WTC11 (cell line): ENCODE measurements at regions not wholly inside any gene's neighbourhood (a gene's known extent, or its start where the extent isn't known, plus 50 kb on each side); places are given as distances from the start of the nearest gene placed in this dataset.

Experiments
- ATAC-seq: fragments of 200-7000 bp; cut with Tn5 transposase; 2 replicates; pipeline ENCODE4 v1.10.0; 2021; ENCODE audit warnings: mild to moderate bottlenecking, moderate library complexity
- CTCF ChIA-PET: fragments of 300-600 bp; sonication (Branson Sonifier 250); formaldehyde crosslinking; loops from one replicate; lab custom pipeline; 2021; ENCODE audit warnings: antibody characterized with exemption; lab: Charles Lee
- POLR2A ChIA-PET: fragments of 350-600 bp; sonication (Branson Sonifier 250); formaldehyde crosslinking; loops from one replicate; lab custom pipeline; 2021; ENCODE audit warnings: antibody characterized with exemption; lab: Charles Lee
- DNase-seq: peaks from one replicate; pipeline ENCODE4 v3.0.0; 2021; ENCODE audit warnings: low spot score
- H3K27ac Mint-ChIP-seq: 2 replicates; pipeline ENCODE4 v1.8.0; 2021; ENCODE audit warnings: mixed read lengths
- H3K27me3 Mint-ChIP-seq: 2 replicates; pipeline ENCODE4 v1.8.0; 2021; ENCODE audit warnings: low read depth, mild to moderate bottlenecking, moderate library complexity, mixed read lengths
- H3K36me3 Mint-ChIP-seq: 2 replicates; pipeline ENCODE4 v1.8.0; 2021; ENCODE audit warnings: mixed read lengths
- H3K4me1 Mint-ChIP-seq: 2 replicates; pipeline ENCODE4 v1.8.0; 2022; ENCODE audit warnings: mixed read lengths
- H3K4me3 Mint-ChIP-seq: 2 replicates; pipeline ENCODE4 v1.8.0; 2021; ENCODE audit warnings: mild to moderate bottlenecking, moderate library complexity, mixed read lengths
- H3K9me3 Mint-ChIP-seq: 2 replicates; pipeline ENCODE4 v1.8.0; 2021; ENCODE audit warnings: mixed read lengths
- ATF1 ChIP-seq: sonication (generic); formaldehyde crosslinking; IDR thresholded peaks from 2 replicates; pipeline ENCODE4 v1.8.1; 2023; ENCODE audit warnings: mild to moderate bottlenecking, moderate library complexity, missing genetic modification reagents
- EMX1 ChIP-seq: fragments of 250-450 bp; sonication (Bioruptor Pico); IDR thresholded peaks from 2 replicates; pipeline ENCODE4 v1.8.0; 2021; ENCODE audit warnings: mild to moderate bottlenecking
- FOXP1 ChIP-seq: sonication (generic); formaldehyde crosslinking; IDR thresholded peaks from 2 replicates; pipeline ENCODE4 v1.8.0; 2022; ENCODE audit warnings: missing genetic modification reagents, mild to moderate bottlenecking, moderate library complexity, borderline replicate concordance
- GABPB1 ChIP-seq: sonication (generic); formaldehyde crosslinking; IDR thresholded peaks from 2 replicates; pipeline ENCODE4 v1.8.1; 2023; ENCODE audit warnings: mild to moderate bottlenecking, missing genetic modification reagents
- IRF2 ChIP-seq: sonication (generic); formaldehyde crosslinking; IDR thresholded peaks from 2 replicates; pipeline ENCODE4 v1.8.0; 2022; ENCODE audit warnings: low read depth, missing genetic modification reagents, borderline replicate concordance
- JAZF1 ChIP-seq: fragments of 250-450 bp; sonication (Bioruptor Pico); IDR thresholded peaks from 2 replicates; pipeline ENCODE4 v1.9.0; 2021; ENCODE audit warnings: moderate library complexity, mild to moderate bottlenecking, inconsistent platforms
- JUN ChIP-seq: sonication (generic); formaldehyde crosslinking; IDR thresholded peaks from 2 replicates; pipeline ENCODE4 v1.8.0; 2023; ENCODE audit warnings: mild to moderate bottlenecking, missing genetic modification reagents
- KAT7 ChIP-seq: sonication (generic); formaldehyde crosslinking; IDR thresholded peaks from 2 replicates; pipeline ENCODE4 v1.8.1; 2023; ENCODE audit warnings: missing genetic modification reagents, mild to moderate bottlenecking, borderline replicate concordance
- MXD4 ChIP-seq: fragments of 250-450 bp; sonication (Bioruptor Pico); IDR thresholded peaks from 2 replicates; pipeline ENCODE4 v1.8.0; 2021; ENCODE audit warnings: mild to moderate bottlenecking, moderate library complexity, borderline replicate concordance
- MYBL2 ChIP-seq: sonication (generic); formaldehyde crosslinking; IDR thresholded peaks from 2 replicates; pipeline ENCODE4 v1.8.1; 2023; ENCODE audit warnings: mild to moderate bottlenecking, moderate library complexity, missing genetic modification reagents
- NR3C1 ChIP-seq: sonication (generic); formaldehyde crosslinking; conservative IDR thresholded peaks from 2 replicates; pipeline ENCODE4 v1.8.1; 2023; ENCODE audit warnings: low read depth, mild to moderate bottlenecking, missing genetic modification reagents
- PRRX2 ChIP-seq: fragments of 250-450 bp; sonication (Bioruptor Pico); IDR thresholded peaks from 2 replicates; pipeline ENCODE4 v1.8.0; 2021; ENCODE audit warnings: mild to moderate bottlenecking
- RORB ChIP-seq: fragments of 250-450 bp; sonication (Bioruptor Pico); IDR thresholded peaks from 2 replicates; pipeline ENCODE4 v1.9.0; 2021; ENCODE audit warnings: mild to moderate bottlenecking
- SMAD4 ChIP-seq: sonication (generic); formaldehyde crosslinking; IDR thresholded peaks from 2 replicates; pipeline ENCODE4 v1.8.0; 2022; ENCODE audit warnings: mild to moderate bottlenecking, missing genetic modification reagents
- TEAD4 ChIP-seq: sonication (generic); formaldehyde crosslinking; IDR thresholded peaks from 2 replicates; pipeline ENCODE4 v1.8.0; 2022; ENCODE audit warnings: mild to moderate bottlenecking, missing genetic modification reagents
- TP53 ChIP-seq: sonication (generic); formaldehyde crosslinking; IDR thresholded peaks from 2 replicates; pipeline ENCODE4 v1.8.1; 2023; ENCODE audit warnings: mild to moderate bottlenecking, missing genetic modification reagents
- TF ChIP-seq, protein P1 (sequence below): fragments of 250-450 bp; sonication (Bioruptor Pico); IDR thresholded peaks from 2 replicates; pipeline ENCODE4 v1.8.0; 2021; ENCODE audit warnings: mild to moderate bottlenecking
- TF ChIP-seq, protein P2 (sequence below): sonication (generic); formaldehyde crosslinking; IDR thresholded peaks from 2 replicates; pipeline ENCODE4 v1.8.1; 2023; ENCODE audit warnings: mild to moderate bottlenecking, missing genetic modification reagents, moderate library complexity
- TF ChIP-seq, protein P3 (sequence below): sonication (generic); formaldehyde crosslinking; IDR thresholded peaks from 2 replicates; pipeline ENCODE4 v1.8.1; 2022; ENCODE audit warnings: low read depth, missing genetic modification reagents, borderline replicate concordance
- TF ChIP-seq, protein P4 (sequence below): sonication (generic); formaldehyde crosslinking; conservative IDR thresholded peaks from 2 replicates; pipeline ENCODE4 v1.8.1; 2022; ENCODE audit warnings: mild to moderate bottlenecking, missing genetic modification reagents
- TF ChIP-seq, protein P5 (sequence below): sonication (generic); formaldehyde crosslinking; IDR thresholded peaks from 2 replicates; pipeline ENCODE4 v1.8.1; 2023; ENCODE audit warnings: mild to moderate bottlenecking, missing genetic modification reagents
- TF ChIP-seq, protein P6 (sequence below): sonication (generic); formaldehyde crosslinking; IDR thresholded peaks from 2 replicates; pipeline ENCODE4 v1.8.1; 2023; ENCODE audit warnings: mild to moderate bottlenecking, missing genetic modification reagents, moderate library complexity
- TF ChIP-seq, protein P7 (sequence below): fragments of 250-450 bp; sonication (Bioruptor Pico); IDR thresholded peaks from 2 replicates; pipeline ENCODE4 v1.9.0; 2021; ENCODE audit warnings: moderate library complexity, mild to moderate bottlenecking, inconsistent platforms, borderline replicate concordance
- TF ChIP-seq, protein P8 (sequence below): fragments of 200-600 bp; IDR thresholded peaks from 2 replicates; pipeline ENCODE4 v1.8.0; 2022; ENCODE audit warnings: antibody characterized with exemption
- TF ChIP-seq, protein P9 (sequence below): sonication (generic); formaldehyde crosslinking; IDR thresholded peaks from 2 replicates; pipeline ENCODE4 v1.8.0; 2022; ENCODE audit warnings: mild to moderate bottlenecking, missing genetic modification reagents

DNA sequence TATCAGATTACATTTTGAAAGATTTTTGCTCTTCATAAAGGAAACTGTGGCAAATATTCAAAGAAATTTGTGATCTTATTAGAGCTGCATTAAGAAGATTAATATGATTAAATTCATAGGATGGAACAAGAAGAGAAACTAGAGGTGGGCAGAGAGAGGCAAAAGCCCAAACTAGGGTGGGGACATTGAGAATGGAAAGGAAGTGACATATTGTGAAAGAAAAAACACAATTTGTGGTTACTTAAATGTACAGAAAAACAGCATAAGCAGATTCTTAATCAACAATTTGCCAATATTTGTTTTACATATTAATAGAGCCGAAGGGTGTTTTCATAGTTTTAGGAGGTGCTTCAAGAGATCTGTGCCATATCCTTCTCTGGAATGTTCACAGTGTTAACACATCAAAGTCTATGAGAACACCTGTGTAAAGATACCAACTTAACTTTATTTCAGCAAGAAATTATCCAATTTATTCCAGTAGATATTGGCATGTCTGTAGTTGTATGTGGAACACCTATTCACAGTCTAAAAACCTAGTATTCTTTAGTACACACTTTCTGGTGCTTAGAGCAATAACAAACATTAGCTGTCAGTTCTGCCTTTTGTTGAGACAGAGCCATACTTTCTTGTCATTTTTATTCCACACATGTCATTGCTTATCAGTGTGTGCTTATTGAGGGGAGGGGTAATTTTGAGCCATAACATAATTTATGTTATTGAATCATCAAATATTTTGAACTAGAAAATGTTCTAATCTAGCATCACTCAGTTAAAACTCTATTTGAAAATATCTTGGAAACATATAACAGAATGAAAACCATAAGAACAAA, 401.5 kb downstream of the PTPRC start:
- ChIA-PET CTCF (no interaction called here), POLR2A (no interaction called here)
- Mint-ChIP-seq H3K27me3 (no peaks in the 10 kb centered on the region), H3K36me3 (no peaks in the 10 kb centered on the region), H3K9me3 (no peaks in the 10 kb centered on the region), H3K27ac (no peak overlapping the region), H3K4me3 (no peak overlapping the region), H3K4me1 (no peaks in the 10 kb centered on the region)
- ATAC-seq (no peak), DNase-seq (no peak)
- TF ChIP-seq, protein P1, sequence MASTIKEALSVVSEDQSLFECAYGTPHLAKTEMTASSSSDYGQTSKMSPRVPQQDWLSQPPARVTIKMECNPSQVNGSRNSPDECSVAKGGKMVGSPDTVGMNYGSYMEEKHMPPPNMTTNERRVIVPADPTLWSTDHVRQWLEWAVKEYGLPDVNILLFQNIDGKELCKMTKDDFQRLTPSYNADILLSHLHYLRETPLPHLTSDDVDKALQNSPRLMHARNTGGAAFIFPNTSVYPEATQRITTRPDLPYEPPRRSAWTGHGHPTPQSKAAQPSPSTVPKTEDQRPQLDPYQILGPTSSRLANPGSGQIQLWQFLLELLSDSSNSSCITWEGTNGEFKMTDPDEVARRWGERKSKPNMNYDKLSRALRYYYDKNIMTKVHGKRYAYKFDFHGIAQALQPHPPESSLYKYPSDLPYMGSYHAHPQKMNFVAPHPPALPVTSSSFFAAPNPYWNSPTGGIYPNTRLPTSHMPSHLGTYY (CRISPR knock-in tag) = no peak
- TF ChIP-seq GABPB1 (CRISPR knock-in tag) = no peak
- TF ChIP-seq PRRX2 (CRISPR knock-in tag) = no peak
- TF ChIP-seq, protein P2, sequence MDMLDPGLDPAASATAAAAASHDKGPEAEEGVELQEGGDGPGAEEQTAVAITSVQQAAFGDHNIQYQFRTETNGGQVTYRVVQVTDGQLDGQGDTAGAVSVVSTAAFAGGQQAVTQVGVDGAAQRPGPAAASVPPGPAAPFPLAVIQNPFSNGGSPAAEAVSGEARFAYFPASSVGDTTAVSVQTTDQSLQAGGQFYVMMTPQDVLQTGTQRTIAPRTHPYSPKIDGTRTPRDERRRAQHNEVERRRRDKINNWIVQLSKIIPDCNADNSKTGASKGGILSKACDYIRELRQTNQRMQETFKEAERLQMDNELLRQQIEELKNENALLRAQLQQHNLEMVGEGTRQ (CRISPR knock-in tag) = no peak
- TF ChIP-seq MYBL2 (CRISPR knock-in tag) = no peak
- TF ChIP-seq, protein P3, sequence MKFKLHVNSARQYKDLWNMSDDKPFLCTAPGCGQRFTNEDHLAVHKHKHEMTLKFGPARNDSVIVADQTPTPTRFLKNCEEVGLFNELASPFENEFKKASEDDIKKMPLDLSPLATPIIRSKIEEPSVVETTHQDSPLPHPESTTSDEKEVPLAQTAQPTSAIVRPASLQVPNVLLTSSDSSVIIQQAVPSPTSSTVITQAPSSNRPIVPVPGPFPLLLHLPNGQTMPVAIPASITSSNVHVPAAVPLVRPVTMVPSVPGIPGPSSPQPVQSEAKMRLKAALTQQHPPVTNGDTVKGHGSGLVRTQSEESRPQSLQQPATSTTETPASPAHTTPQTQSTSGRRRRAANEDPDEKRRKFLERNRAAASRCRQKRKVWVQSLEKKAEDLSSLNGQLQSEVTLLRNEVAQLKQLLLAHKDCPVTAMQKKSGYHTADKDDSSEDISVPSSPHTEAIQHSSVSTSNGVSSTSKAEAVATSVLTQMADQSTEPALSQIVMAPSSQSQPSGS (CRISPR knock-in tag) = no peak
- TF ChIP-seq, protein P4, sequence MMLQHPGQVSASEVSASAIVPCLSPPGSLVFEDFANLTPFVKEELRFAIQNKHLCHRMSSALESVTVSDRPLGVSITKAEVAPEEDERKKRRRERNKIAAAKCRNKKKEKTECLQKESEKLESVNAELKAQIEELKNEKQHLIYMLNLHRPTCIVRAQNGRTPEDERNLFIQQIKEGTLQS (CRISPR knock-in tag) = no peak
- no peak for TF ChIP-seq MXD4 (CRISPR knock-in tag)
- TF ChIP-seq, protein P5, sequence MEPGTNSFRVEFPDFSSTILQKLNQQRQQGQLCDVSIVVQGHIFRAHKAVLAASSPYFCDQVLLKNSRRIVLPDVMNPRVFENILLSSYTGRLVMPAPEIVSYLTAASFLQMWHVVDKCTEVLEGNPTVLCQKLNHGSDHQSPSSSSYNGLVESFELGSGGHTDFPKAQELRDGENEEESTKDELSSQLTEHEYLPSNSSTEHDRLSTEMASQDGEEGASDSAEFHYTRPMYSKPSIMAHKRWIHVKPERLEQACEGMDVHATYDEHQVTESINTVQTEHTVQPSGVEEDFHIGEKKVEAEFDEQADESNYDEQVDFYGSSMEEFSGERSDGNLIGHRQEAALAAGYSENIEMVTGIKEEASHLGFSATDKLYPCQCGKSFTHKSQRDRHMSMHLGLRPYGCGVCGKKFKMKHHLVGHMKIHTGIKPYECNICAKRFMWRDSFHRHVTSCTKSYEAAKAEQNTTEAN (CRISPR knock-in tag) = no peak
- no peak for TF ChIP-seq JAZF1
- TF ChIP-seq KAT7 = no peak
- no peak for TF ChIP-seq ATF1 (CRISPR knock-in tag)
- TF ChIP-seq, protein P6, sequence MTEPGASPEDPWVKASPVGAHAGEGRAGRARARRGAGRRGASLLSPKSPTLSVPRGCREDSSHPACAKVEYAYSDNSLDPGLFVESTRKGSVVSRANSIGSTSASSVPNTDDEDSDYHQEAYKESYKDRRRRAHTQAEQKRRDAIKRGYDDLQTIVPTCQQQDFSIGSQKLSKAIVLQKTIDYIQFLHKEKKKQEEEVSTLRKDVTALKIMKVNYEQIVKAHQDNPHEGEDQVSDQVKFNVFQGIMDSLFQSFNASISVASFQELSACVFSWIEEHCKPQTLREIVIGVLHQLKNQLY (CRISPR knock-in tag) = no peak

DNA sequence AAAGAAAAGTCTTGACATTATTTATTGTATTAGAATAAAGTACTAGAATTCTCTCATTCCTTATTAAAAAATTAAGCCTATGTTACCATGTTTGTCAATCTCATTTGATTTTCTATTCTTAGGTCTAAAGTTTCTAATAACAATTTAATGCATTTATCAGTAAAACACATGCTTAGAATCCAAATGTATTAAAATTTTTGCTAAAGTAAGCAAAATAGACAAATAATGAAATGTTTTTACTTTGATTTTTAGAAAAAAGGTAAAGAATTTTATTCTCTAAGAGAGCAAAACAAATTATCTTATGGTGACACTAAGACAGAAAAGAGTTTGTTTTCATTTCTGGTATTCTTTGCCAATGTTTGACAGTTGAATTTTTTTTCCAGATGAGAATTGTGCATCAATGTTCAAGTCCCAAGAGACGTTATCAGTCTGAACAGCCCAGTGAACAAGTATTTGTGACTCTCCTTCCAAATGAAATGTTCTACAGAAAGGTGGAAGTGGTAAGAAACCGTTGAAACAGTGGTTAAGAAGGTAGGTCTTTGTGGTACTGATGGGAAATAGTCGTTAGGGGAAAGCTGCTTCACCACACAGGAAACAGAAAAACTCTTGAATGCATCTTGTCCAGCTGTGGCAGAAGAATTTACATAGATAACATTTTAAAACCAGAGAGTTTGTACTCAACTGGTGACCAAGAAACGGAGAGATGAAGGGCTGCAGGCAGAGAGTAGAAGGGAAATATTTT, 402.5 kb downstream of the PTPRC start:
- ATAC-seq (no peak), DNase-seq (no peak)
- CTCF ChIA-PET = no interaction called here
- no peak overlapping the region for H3K27ac Mint-ChIP-seq
- no peaks in the 10 kb centered on the region for H3K9me3 Mint-ChIP-seq
- H3K36me3 Mint-ChIP-seq = no peaks in the 10 kb centered on the region
- no peaks in the 10 kb centered on the region for H3K27me3 Mint-ChIP-seq
- H3K4me3 Mint-ChIP-seq = no peak overlapping the region
- POLR2A ChIA-PET = no interaction called here
- no peaks in the 10 kb centered on the region for H3K4me1 Mint-ChIP-seq
- TF ChIP-seq RORB (no peak), ATF1 (CRISPR knock-in tag) (no peak), TEAD4 (CRISPR knock-in tag) (no peak), FOXP1 (CRISPR knock-in tag) (no peak), JUN (CRISPR knock-in tag) (no peak), EMX1 (CRISPR knock-in tag) (no peak), KAT7 (no peak), TP53 (CRISPR knock-in tag) (no peak), IRF2 (CRISPR knock-in tag) (no peak), NR3C1 (CRISPR knock-in tag) (no peak), SMAD4 (CRISPR knock-in tag) (no peak)
- TF ChIP-seq, protein P7, sequence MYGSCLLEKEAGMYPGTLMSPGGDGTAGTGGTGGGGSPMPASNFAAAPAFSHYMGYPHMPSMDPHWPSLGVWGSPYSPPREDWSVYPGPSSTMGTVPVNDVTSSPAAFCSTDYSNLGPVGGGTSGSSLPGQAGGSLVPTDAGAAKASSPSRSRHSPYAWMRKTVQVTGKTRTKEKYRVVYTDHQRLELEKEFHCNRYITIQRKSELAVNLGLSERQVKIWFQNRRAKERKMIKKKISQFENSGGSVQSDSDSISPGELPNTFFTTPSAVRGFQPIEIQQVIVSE = no peak
- TF ChIP-seq, protein P8, sequence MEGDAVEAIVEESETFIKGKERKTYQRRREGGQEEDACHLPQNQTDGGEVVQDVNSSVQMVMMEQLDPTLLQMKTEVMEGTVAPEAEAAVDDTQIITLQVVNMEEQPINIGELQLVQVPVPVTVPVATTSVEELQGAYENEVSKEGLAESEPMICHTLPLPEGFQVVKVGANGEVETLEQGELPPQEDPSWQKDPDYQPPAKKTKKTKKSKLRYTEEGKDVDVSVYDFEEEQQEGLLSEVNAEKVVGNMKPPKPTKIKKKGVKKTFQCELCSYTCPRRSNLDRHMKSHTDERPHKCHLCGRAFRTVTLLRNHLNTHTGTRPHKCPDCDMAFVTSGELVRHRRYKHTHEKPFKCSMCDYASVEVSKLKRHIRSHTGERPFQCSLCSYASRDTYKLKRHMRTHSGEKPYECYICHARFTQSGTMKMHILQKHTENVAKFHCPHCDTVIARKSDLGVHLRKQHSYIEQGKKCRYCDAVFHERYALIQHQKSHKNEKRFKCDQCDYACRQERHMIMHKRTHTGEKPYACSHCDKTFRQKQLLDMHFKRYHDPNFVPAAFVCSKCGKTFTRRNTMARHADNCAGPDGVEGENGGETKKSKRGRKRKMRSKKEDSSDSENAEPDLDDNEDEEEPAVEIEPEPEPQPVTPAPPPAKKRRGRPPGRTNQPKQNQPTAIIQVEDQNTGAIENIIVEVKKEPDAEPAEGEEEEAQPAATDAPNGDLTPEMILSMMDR = no peak
- TF ChIP-seq, protein P9, sequence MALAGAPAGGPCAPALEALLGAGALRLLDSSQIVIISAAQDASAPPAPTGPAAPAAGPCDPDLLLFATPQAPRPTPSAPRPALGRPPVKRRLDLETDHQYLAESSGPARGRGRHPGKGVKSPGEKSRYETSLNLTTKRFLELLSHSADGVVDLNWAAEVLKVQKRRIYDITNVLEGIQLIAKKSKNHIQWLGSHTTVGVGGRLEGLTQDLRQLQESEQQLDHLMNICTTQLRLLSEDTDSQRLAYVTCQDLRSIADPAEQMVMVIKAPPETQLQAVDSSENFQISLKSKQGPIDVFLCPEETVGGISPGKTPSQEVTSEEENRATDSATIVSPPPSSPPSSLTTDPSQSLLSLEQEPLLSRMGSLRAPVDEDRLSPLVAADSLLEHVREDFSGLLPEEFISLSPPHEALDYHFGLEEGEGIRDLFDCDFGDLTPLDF (CRISPR knock-in tag) = no peak
